Spleen (tissue), 7 donors: ENCODE measurements at regions not wholly inside any gene's neighbourhood (a gene's known extent, or its start where the extent isn't known, plus 50 kb on each side); places are given as distances from the start of the nearest gene placed in this dataset.

ENCODE experiments used
- POLR2AphosphoS5 ChIP-seq, 3 donors: sonication (generic); formaldehyde crosslinking; IDR thresholded peaks; one replicate each; pipeline ENCODE4 v1.5.1; 2017; ENCODE audit warnings: antibody characterized with exemption in 3 of 3
- TF ChIP-seq, protein P1 (sequence below), 11 experiments: fragments of 200-600 bp in 7 of 11; fragments of 450-650 bp in 4 of 11; sonication (generic) in 4 of 11; IDR thresholded peaks in 8 of 11; conservative IDR thresholded peaks in 3 of 11; 1 replicate in 7 of 11; 2 replicates in 4 of 11; pipeline versions ENCODE4 v1.4.0 to v1.8.0; 2016 to 2021; ENCODE audit warnings: antibody characterized with exemption in 11 of 11, inconsistent platforms in 4 of 11, mild to moderate bottlenecking in 1 of 11
- donor health status: DM: no; HTN: no; CAD: no; lungs with moderate emphysema.
- donor health status: DM: no; HTN: no; CAD: no.
- donor health status: DM: no; HTN: no; CAD: no.

DNA sequence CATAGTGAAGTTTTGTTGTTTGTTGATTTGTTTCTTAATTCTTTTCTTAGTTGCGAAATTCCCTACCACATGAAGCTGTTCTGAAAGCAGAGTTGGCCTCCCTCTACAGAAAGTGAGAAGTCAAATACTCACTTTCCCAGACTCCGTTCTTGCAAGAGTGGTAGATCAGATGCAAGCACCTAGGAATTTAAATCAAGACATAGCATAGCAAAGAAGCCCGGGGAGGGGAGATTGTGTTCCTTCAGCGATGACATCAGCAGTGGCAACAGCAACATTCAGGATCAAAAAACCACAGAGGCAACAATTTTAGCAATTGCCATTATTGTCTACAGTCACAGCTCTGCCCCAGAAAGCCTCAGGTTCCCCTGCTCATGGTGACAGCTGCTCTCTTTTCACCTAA lies 580.0 kb downstream of the RNF144A start:
- TF ChIP-seq, protein P1, sequence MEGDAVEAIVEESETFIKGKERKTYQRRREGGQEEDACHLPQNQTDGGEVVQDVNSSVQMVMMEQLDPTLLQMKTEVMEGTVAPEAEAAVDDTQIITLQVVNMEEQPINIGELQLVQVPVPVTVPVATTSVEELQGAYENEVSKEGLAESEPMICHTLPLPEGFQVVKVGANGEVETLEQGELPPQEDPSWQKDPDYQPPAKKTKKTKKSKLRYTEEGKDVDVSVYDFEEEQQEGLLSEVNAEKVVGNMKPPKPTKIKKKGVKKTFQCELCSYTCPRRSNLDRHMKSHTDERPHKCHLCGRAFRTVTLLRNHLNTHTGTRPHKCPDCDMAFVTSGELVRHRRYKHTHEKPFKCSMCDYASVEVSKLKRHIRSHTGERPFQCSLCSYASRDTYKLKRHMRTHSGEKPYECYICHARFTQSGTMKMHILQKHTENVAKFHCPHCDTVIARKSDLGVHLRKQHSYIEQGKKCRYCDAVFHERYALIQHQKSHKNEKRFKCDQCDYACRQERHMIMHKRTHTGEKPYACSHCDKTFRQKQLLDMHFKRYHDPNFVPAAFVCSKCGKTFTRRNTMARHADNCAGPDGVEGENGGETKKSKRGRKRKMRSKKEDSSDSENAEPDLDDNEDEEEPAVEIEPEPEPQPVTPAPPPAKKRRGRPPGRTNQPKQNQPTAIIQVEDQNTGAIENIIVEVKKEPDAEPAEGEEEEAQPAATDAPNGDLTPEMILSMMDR (IDR thresholded peaks at IDR 0.05 in 8 of 11, conservative IDR thresholded peaks at IDR 0.05 in 3 of 11): no peak
- TF ChIP-seq POLR2AphosphoS5 (IDR thresholded peaks at IDR 0.05): no peak
